ENCODE measurements at regions not wholly inside any gene's neighbourhood (a gene's known extent, or its start where the extent isn't known, plus 50 kb on each side); places are given as distances from the start of the nearest gene placed in this dataset.

- H3K36me3 ChIP-seq: no peaks in the 10 kb centered on the region
- TF ChIP-seq, protein P1, sequence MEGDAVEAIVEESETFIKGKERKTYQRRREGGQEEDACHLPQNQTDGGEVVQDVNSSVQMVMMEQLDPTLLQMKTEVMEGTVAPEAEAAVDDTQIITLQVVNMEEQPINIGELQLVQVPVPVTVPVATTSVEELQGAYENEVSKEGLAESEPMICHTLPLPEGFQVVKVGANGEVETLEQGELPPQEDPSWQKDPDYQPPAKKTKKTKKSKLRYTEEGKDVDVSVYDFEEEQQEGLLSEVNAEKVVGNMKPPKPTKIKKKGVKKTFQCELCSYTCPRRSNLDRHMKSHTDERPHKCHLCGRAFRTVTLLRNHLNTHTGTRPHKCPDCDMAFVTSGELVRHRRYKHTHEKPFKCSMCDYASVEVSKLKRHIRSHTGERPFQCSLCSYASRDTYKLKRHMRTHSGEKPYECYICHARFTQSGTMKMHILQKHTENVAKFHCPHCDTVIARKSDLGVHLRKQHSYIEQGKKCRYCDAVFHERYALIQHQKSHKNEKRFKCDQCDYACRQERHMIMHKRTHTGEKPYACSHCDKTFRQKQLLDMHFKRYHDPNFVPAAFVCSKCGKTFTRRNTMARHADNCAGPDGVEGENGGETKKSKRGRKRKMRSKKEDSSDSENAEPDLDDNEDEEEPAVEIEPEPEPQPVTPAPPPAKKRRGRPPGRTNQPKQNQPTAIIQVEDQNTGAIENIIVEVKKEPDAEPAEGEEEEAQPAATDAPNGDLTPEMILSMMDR (IDR thresholded peaks at IDR 0.05): no peak
- H3K27ac ChIP-seq: no peak overlapping the region
- no peaks in the 10 kb centered on the region for H3K9me3 ChIP-seq
- DNase-seq (ENCODE audit: low spot score in 2 of 2): no peak
- H3K4me3 ChIP-seq: no peak overlapping the region
- intact Hi-C loops (cut with DNase I): no loop called here
- no peaks in the 10 kb centered on the region for H3K27me3 ChIP-seq
- H3K4me1 ChIP-seq: no peaks in the 10 kb centered on the region
Measured at GRCh38 chr10:59557642-59558041, 152.0 kb downstream of the SLC16A9 start.

DNA sequence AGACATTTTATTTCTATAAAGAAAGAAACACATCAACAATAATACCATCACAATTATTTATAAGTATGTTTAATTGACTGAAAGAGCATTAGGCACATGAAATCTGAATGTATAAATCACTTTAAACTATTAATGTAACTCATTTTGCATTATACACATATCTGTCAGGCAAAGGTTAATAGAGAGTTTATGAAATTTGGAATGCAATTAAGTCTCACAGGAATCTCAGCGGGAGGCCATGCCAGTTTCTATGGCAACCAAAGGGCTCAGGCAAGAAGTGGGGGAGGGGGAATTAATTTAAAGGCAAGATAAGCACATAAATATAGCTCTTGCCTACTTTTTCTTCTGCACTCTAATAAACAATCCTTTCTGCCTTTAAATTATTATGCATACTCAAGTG, 152.6 kb downstream of the SLC16A9 start:
- H3K4me1 ChIP-seq: no peaks in the 10 kb centered on the region
- H3K27me3 ChIP-seq: no peaks in the 10 kb centered on the region
- no peak overlapping the region for H3K4me3 ChIP-seq
- H3K9me3 ChIP-seq: no peaks in the 10 kb centered on the region
- TF ChIP-seq, protein P1 (IDR thresholded peaks at IDR 0.05): no peak
- DNase-seq (ENCODE audit: low spot score in 2 of 2): no peak
- no peak overlapping the region for H3K27ac ChIP-seq
- intact Hi-C loops (cut with DNase I): no loop called here
- H3K36me3 ChIP-seq: no peaks in the 10 kb centered on the region

- intact Hi-C loops (cut with DNase I): no loop called here
- Histone ChIP-seq H3K9me3 (no peaks in the 10 kb centered on the region), H3K27me3 (no peaks in the 10 kb centered on the region), H3K4me3 (no peak overlapping the region), H3K27ac (no peak overlapping the region), H3K4me1 (no peaks in the 10 kb centered on the region), H3K36me3 (no peaks in the 10 kb centered on the region)
- no peak for DNase-seq (ENCODE audit: low spot score in 2 of 2)
- TF ChIP-seq, protein P1 (IDR thresholded peaks at IDR 0.05): no peak
Measured at GRCh38 chr10:59553162-59553900, 156.3 kb downstream of the SLC16A9 start.

DNA sequence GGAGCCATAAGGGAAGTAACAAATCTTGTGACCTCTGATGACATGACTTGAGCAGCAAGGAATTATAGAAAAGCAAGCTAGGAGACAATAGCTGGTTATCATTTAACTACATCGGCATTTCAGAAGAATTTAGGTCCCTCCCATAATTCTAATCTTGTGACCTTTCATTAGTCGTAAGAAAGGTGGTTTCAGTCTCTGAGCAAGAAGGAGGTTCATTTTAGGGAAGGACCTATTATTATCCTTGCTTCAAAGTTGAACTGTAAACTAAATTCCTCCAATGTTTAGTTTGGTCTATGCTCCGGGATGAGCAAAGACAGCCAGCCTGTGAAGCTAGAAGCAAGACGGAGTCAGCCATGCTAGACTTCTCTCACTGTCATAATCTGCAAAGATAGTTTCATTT, 159.6 kb downstream of the SLC16A9 start:
- intact Hi-C loops (cut with DNase I): no loop called here
- H3K27ac ChIP-seq: no peak overlapping the region

GRCh38 chr10:59538623-59539022, 171.0 kb downstream of the SLC16A9 start:
- no peak for DNase-seq (ENCODE audit: low spot score in 2 of 2)
- intact Hi-C loops (cut with DNase I): no loop called here
- Histone ChIP-seq H3K4me1 (peaks cover 6% of the 10 kb centered on the region in 2 donors), H3K27ac (no peak overlapping the region), H3K4me3 (no peak overlapping the region), H3K36me3 (no peaks in the 10 kb centered on the region), H3K9me3 (no peaks in the 10 kb centered on the region), H3K27me3 (no peaks in the 10 kb centered on the region)
- TF ChIP-seq, protein P1 (IDR thresholded peaks at IDR 0.05): no peak

More for the DNA sequence above, 159.6 kb downstream of the SLC16A9 start:
- H3K4me3 ChIP-seq: no peak overlapping the region
- no peaks in the 10 kb centered on the region for H3K4me1 ChIP-seq
- TF ChIP-seq, protein P1 (IDR thresholded peaks at IDR 0.05): no peak
- no peaks in the 10 kb centered on the region for H3K9me3 ChIP-seq
- H3K36me3 ChIP-seq: no peaks in the 10 kb centered on the region
- DNase-seq (ENCODE audit: low spot score in 2 of 2): no peak
- no peaks in the 10 kb centered on the region for H3K27me3 ChIP-seq
